H7 (cell line): ENCODE measurements at regions not wholly inside any gene's neighbourhood (a gene's known extent, or its start where the extent isn't known, plus 50 kb on each side); places are given as distances from the start of the nearest gene placed in this dataset.

ENCODE experiments used
- DNase-seq: peaks from one replicate; pipeline ENCODE4 v3.0.0; 2012
- H3K27me3 ChIP-seq: 2 replicates; pipeline ENCODE4 v1.6.0; 2011; ENCODE audit warnings: mild to moderate bottlenecking, low read length; ENCODE audit not compliant: control insufficient read depth, insufficient read depth
- H3K36me3 ChIP-seq: replicated peaks from 2 replicates; pipeline ENCODE4 v1.5.1; 2011; ENCODE audit warnings: low read length; ENCODE audit not compliant: control insufficient read depth, insufficient read depth
- H3K4me3 ChIP-seq: 2 replicates; pipeline ENCODE4 v1.5.1; 2011; ENCODE audit warnings: low read depth, mild to moderate bottlenecking, control low read depth, low read length, moderate library complexity; ENCODE audit not compliant: insufficient read depth

DNA sequence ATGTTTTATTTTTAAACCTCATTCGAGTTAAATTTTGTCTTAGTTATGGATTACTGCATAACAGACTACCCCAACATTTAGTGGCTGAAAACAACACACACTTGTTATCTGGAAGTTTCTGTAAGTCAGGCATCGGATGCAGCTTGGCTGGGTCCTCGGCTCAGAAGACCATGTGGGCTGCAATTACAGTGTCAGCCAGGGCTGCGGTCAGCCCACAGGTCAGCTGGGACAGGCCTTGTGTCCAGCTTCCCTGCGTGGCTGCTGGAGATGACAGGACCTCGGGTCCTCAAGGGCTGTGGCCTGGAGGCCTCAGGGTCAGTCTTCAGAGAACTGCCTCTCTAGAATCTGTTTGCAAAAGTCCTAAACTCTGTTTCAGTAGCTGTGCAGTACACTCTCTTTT lies 219.0 kb upstream of the IRX1 start:
- Histone ChIP-seq H3K36me3 (no peaks in the 10 kb centered on the region), H3K27me3 (no peaks in the 10 kb centered on the region), H3K4me3 (no peak overlapping the region)
- no peak for DNase-seq

DNA sequence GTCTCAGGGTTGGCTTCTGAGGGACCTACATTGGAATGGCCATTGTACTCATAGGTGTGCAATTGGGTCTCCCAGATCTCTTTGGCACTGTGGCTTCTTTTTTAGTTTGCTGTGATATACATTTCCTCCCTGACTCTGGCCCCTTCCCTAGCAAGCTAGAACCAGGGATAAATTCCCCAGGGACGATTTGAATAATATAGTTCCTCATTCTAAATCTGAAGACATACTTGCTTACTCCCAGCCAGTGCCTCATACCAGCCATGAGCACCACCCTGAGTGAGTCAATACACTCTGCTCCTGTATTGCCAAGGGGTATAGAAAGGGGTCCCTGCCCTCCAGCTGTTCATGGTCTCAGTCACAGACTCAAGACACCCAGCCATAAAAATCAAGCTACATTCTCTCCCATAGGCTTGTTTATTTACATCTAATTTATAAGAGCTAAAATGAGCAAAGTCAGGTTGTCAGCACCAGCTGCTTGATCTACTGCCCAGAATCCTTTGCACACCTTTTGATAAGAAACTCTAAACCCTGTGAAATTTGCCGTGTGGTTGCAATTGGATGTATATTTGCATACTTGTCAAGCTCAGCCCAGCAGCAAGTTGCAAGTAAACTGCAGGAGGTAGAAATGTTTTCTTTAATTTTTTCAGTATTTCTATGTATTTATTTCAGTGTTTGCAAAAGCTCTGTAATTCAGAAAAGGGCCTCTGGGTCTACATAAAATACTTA lies 219.9 kb upstream of the IRX1 start:
- no peak overlapping the region for H3K4me3 ChIP-seq
- no peak for DNase-seq
- H3K27me3 ChIP-seq: no peaks in the 10 kb centered on the region
- no peaks in the 10 kb centered on the region for H3K36me3 ChIP-seq

DNA sequence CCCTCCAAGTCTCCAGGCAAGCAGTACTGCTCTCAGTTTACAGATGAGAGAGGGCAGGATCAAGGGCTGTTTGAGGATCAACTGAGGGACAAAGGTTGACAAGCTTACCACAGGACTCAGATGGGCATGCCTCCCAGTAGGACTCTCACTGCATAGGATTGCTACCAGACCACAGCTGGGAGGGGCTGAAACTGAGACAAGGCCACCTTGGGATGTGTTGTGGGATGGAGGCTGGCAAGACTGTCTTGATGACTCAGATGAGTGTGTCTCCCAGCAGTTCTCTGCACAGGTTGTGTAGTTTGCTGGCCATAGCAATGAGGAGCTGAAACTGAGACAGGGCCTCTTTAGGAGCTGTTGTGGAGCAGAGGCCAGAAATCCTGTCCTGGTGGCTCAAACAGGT lies 222.2 kb upstream of the IRX1 start:
- Histone ChIP-seq H3K27me3 (no peaks in the 10 kb centered on the region), H3K36me3 (no peaks in the 10 kb centered on the region), H3K4me3 (no peak overlapping the region)
- DNase-seq: no peak

DNA sequence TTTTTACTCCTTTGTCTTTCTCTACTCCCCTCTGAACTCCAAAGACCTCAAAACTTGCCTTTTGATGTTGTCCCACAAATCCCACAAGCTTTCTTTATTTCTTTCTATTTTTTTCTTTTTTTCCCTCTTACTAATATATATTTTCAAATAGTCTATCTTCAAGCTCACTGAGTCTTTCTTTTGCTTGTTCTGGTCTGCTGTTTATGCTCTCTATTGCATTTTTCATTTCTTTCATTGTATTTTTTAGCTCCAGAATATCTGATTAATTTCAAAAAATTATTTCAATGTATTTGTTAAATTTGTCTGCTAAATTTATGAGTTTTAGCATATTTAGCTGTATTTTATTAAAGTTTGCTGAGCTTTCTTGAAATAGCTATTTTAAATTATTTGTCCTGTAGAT lies 223.3 kb upstream of the IRX1 start:
- Histone ChIP-seq H3K27me3 (no peaks in the 10 kb centered on the region), H3K36me3 (no peaks in the 10 kb centered on the region), H3K4me3 (no peak overlapping the region)
- no peak for DNase-seq

DNA sequence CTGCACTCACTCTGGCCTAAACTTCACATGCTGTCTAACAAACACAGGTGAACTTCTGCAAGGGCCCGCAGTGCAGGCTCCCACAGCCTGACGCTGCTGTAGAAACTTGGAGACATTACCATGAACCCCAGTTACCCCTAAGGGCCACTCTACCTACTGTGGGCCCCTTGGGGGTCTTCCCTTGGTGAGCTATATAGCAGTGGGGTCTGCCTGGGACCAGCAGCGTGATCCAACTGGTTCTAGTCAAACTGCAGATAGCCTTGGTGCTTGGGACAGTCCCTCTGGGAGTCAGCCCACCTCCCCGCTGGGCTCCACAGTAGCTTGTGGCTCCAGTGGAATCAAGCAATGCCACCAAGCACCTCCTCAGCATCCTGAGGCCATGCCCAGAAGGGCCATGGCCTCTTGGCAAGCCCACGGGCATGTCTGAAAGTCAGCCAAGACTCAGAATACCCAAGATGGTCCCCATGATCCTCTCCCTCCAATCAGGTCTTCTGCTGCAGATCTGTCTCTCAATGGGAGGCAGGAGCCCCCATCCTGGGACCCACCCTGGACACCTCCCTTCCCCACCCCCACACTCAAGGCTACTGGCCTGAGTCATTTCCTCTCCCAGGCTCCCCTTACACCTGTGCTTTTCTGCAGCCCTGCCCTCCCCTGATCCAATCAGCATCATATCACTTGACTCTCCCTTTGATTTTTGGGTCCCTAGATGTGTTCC lies 230.0 kb upstream of the IRX1 start:
- no peak for DNase-seq
- no peaks in the 10 kb centered on the region for H3K27me3 ChIP-seq
- H3K4me3 ChIP-seq: no peak overlapping the region
- no peaks in the 10 kb centered on the region for H3K36me3 ChIP-seq

DNA sequence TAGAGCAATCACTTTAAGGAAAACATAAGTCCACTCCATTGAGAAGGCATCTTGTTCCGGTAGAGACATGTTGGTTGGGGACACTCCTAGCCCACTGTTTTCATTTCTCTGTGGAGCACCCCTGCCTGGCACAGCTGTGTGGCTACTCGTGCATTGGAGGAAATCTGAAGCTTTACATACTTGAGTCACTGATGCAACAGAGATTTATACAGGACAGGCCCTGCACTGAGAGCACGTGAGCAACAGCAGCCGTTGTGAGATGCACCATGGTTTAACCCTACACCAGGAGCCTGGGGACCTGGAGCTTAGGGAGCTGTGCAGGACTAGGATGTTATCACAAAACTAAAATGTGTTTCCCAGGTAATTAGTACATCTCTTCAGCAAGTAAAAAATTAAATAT lies 230.7 kb upstream of the IRX1 start:
- Histone ChIP-seq H3K4me3 (no peak overlapping the region), H3K27me3 (no peaks in the 10 kb centered on the region), H3K36me3 (no peaks in the 10 kb centered on the region)
- no peak for DNase-seq

DNA sequence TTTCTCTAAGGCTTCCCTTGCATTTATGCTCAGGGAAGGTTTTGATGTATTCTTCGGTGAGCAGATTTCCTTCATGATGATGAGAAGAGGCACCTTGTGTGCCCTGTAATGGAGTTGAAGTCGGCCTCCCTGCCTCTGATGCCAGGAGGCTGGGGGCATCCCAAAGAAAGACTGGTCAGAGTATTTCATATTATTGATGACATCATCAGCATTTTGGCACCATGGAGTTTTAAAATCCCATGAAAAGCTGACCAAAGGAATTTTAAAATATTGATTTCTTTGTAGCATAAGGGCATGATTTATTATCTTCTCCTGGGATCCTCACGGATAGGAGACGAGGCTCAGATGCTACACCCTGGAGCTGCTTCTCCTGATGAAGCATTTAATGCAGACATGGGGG lies 231.2 kb upstream of the IRX1 start:
- H3K36me3 ChIP-seq: no peaks in the 10 kb centered on the region
- no peak overlapping the region for H3K4me3 ChIP-seq
- no peak for DNase-seq
- no peaks in the 10 kb centered on the region for H3K27me3 ChIP-seq

DNA sequence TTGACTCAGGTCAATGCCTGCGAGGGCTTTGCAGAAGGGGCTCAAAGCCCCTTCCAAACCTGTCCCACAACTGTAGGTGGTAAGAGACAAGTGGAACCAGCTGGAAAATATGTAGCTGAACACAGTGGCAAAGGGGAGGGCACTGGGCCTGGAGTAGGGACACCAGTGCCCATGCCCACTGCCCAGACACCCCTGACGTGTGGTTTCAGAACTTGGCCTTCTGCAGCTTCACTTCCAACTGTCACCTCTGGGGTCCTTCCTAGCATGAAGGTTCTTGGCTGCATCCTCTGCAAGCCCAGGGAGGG lies 233.1 kb upstream of the IRX1 start:
- no peaks in the 10 kb centered on the region for H3K27me3 ChIP-seq
- DNase-seq: no peak
- H3K36me3 ChIP-seq: no peaks in the 10 kb centered on the region
- H3K4me3 ChIP-seq: no peak overlapping the region

DNA sequence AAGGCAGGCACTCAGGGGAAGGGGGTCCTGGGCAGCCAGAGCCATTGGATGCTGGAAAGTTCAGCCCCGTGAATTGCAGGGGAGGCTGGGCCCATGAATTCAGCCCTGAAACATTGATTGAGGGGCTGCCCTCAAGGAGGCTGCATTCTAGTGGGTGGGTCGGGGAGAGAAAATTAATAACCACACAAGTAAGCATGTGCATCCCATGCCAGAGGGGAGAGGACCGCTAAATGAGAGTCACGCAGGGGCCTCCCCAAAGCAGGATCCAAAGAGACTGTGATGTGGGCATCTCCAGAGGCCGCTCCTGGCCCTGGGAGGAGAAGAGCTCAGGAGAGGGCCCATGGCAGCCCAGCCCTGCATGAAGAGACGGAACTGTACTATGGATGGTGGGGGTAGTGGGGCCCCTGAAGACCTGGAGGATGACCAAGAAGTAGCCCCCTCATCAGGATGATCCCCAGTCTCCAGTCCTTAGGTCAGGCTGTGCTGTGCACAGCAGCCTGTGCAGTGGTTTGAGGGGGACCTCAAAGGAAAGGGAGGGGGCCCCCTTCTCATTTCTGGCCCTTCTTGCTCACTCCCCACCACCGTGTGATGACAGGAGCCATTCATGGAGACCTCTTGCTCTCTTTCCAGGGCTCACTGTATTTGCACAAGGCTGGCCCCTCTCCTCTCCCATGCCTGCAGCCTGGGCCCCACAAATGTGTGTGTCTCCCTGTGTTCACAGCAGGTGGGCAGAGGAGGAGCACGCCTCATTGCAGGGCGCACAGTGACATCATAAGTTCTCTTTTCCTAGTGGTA lies 233.6 kb upstream of the IRX1 start:
- no peak for DNase-seq
- no peaks in the 10 kb centered on the region for H3K27me3 ChIP-seq
- no peaks in the 10 kb centered on the region for H3K36me3 ChIP-seq
- no peak overlapping the region for H3K4me3 ChIP-seq

DNA sequence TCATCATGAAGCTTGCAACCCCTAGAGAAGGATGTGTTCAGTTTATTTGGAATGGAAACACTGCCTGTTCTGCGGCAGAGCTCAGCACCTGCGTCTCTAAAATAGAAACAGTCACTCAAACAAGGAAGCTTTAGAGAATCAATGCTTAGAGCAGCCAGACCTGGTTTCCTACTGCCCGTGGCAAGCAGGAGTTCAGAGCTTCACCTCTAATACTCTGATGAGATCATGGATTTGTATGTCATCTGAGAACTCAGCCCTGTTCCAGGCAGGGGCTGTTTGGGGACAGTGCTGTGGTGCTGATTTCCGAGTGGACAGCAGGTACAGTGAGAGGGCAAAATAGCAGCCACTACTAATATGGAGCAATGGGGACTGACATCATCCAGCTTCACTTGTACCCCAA lies 236.0 kb upstream of the IRX1 start:
- no peak for DNase-seq
- Histone ChIP-seq H3K36me3 (no peaks in the 10 kb centered on the region), H3K4me3 (no peak overlapping the region), H3K27me3 (no peaks in the 10 kb centered on the region)

DNA sequence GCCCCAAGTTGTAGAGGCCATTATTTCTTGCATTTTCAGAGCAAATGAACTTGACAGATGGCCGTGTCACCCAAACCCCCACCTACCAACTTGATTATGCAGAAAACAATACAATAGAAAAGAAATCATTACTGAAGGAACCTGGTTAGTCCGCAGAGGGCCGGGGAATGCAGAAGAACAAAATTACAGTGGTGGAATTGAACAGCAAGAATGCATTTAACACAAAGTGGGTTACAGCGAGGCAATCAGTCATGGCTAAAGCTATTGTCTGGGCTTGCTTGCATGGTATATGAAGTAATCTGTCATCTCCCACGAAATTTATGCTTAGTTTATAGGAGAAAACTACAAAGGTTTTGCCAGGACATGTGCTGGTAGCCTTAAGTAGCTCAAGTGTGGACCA lies 238.3 kb upstream of the IRX1 start:
- no peak for DNase-seq
- Histone ChIP-seq H3K27me3 (no peaks in the 10 kb centered on the region), H3K36me3 (no peaks in the 10 kb centered on the region), H3K4me3 (no peak overlapping the region)

DNA sequence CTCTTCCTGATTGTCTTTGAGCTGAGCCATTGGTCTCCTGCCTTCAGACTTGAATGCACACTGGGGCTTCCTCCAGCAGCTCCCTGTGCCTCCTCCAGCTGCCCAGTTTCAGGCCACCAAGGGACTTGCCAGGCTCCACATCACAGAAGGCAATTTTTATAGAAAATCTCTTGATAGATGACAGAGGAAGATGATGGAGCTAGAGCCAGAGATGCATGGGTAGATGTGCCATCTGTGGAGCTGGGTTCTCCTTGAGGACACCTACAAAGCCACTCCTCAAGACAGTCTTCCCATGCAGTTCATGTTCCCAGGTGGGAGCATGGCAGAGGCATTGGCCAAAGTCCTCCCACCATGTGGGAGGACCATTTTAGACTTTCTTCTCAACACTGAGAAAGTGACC lies 239.6 kb upstream of the IRX1 start:
- Histone ChIP-seq H3K36me3 (no peaks in the 10 kb centered on the region), H3K27me3 (no peaks in the 10 kb centered on the region), H3K4me3 (no peak overlapping the region)
- DNase-seq: no peak

DNA sequence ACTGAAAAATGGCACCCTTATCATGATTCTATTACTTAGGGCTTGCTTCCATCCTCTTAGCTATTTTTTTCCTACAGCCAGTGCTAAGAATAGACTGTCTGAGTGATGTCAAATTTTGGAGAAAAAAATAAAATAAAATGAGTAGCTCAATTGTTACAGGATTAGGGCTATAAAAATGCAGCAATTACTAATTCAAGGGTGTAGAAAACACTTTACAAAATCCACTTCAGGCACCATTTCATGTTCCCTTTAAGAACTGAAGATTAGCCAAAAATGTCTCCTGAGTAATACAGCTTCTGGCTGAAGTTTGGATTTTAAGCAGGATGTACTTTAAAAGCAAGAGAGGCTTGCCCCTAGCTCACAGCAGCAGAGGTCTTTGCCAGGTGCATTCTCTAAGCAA lies 240.5 kb upstream of the IRX1 start:
- DNase-seq: no peak
- Histone ChIP-seq H3K4me3 (no peak overlapping the region), H3K27me3 (no peaks in the 10 kb centered on the region), H3K36me3 (no peaks in the 10 kb centered on the region)

DNA sequence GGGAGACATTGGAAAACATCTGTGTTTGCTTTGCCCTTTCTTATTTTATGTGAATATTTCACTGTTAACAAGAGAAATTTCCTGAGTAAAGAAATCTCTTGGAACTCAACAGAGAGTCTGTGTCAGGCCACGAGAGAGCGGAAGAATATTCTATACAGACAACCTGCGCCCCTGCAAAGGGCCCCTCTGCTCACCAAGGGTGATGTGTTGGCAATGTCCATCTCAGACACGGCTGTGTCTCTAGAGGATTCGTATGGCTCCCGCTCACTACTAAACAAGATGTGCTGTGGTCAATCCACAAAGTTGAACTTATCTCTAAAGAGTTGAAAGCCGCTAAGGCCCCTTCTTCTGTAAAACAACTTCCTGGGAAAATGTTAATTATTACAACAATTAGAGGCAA lies 241.0 kb upstream of the IRX1 start:
- H3K36me3 ChIP-seq: no peaks in the 10 kb centered on the region
- no peak overlapping the region for H3K4me3 ChIP-seq
- no peak for DNase-seq
- H3K27me3 ChIP-seq: no peaks in the 10 kb centered on the region

DNA sequence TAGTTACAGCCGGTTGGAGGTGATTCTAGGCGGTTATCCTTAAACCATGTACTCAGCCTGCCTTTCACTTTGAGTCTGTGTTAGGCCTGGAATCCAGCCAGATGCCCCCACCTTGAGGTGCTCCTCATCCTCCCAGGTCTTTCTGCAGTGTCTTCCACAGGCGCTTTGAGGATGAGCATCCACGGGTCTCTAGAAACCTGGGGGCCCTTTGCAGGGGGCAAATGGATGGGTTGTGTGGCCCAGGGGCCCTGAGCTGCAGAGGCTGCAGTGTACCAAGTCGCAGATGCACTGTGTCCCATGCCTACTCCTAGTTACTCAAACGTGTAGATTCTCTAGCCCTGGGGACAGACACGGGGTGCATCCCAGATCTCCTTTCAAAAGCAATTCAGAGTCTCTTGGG lies 242.1 kb upstream of the IRX1 start:
- Histone ChIP-seq H3K4me3 (no peak overlapping the region), H3K36me3 (no peaks in the 10 kb centered on the region), H3K27me3 (no peaks in the 10 kb centered on the region)
- DNase-seq: no peak
